Neural crest cell (in vitro differentiated cells): ENCODE measurements at regions not wholly inside any gene's neighbourhood (a gene's known extent, or its start where the extent isn't known, plus 50 kb on each side); places are given as distances from the start of the nearest gene placed in this dataset.

Source experiments
- DNase-seq: peaks from one replicate; pipeline ENCODE4 v3.0.0; 2021; ENCODE audit warnings: low read depth, mixed read lengths, low spot score
- H3K27ac Mint-ChIP-seq: one replicate; pipeline ENCODE4 v1.8.0; 2021; ENCODE audit warnings: mild to moderate bottlenecking, mixed read lengths; ENCODE audit not compliant: unreplicated experiment
- H3K27me3 Mint-ChIP-seq: 2 replicates; pipeline ENCODE4 v1.8.0; 2021; ENCODE audit warnings: low read depth, mild to moderate bottlenecking, mixed read lengths
- H3K36me3 Mint-ChIP-seq: 2 replicates; pipeline ENCODE4 v1.8.0; 2021; ENCODE audit warnings: low read depth, mild to moderate bottlenecking, mixed read lengths
- H3K4me1 Mint-ChIP-seq: 2 replicates; pipeline ENCODE4 v1.8.0; 2021; ENCODE audit warnings: mixed read lengths
- H3K4me3 Mint-ChIP-seq: one replicate; pipeline ENCODE4 v1.8.0; 2021; ENCODE audit warnings: mild to moderate bottlenecking, mixed read lengths
- H3K9me3 Mint-ChIP-seq: 2 replicates; pipeline ENCODE4 v1.8.0; 2021; ENCODE audit warnings: mixed read lengths
- CTCF ChIP-seq: fragments of 200-600 bp; sonication (generic); conservative IDR thresholded peaks from 2 replicates; pipeline ENCODE4 v1.5.0; 2021; ENCODE audit warnings: antibody characterized with exemption, mild to moderate bottlenecking

GRCh38 chr22:22098457-22099193 lies 116.0 kb upstream of the TOP3B start:
- H3K4me3 Mint-ChIP-seq: no peak overlapping the region
- DNase-seq: no peak
- no peaks in the 10 kb centered on the region for H3K36me3 Mint-ChIP-seq
- H3K9me3 Mint-ChIP-seq: no peaks in the 10 kb centered on the region
- TF ChIP-seq CTCF: no peak
- no peaks in the 10 kb centered on the region for H3K4me1 Mint-ChIP-seq
- H3K27ac Mint-ChIP-seq: no peak overlapping the region
- H3K27me3 Mint-ChIP-seq: peaks cover 88% of the 10 kb centered on the region

- Mint-ChIP-seq H3K9me3 (no peaks in the 10 kb centered on the region), H3K27me3 (peaks cover 88% of the 10 kb centered on the region), H3K4me3 (no peak overlapping the region), H3K36me3 (no peaks in the 10 kb centered on the region), H3K4me1 (no peaks in the 10 kb centered on the region), H3K27ac (no peak overlapping the region)
- TF ChIP-seq CTCF: no peak
- no peak for DNase-seq
These were observed 115.2 kb upstream of the TOP3B start for GRCh38 chr22:22097727-22098228.

GRCh38 chr22:22094921-22095320 lies 112.3 kb upstream of the TOP3B start:
- H3K9me3 Mint-ChIP-seq: no peaks in the 10 kb centered on the region
- H3K27me3 Mint-ChIP-seq: peaks cover 95% of the 10 kb centered on the region
- H3K4me1 Mint-ChIP-seq: no peaks in the 10 kb centered on the region
- H3K36me3 Mint-ChIP-seq: no peaks in the 10 kb centered on the region
- no peak for DNase-seq
- no peak overlapping the region for H3K27ac Mint-ChIP-seq
- TF ChIP-seq CTCF: no peak
- H3K4me3 Mint-ChIP-seq: no peak overlapping the region

GRCh38 chr22:22094514-22094913 lies 111.9 kb upstream of the TOP3B start:
- H3K36me3 Mint-ChIP-seq: no peaks in the 10 kb centered on the region
- DNase-seq: no peak
- no peaks in the 10 kb centered on the region for H3K9me3 Mint-ChIP-seq
- H3K4me3 Mint-ChIP-seq: no peak overlapping the region
- no peak for TF ChIP-seq CTCF
- H3K27ac Mint-ChIP-seq: no peak overlapping the region
- peaks cover 96% of the 10 kb centered on the region for H3K27me3 Mint-ChIP-seq
- H3K4me1 Mint-ChIP-seq: no peaks in the 10 kb centered on the region

GRCh38 chr22:22093743-22094142 lies 111.2 kb upstream of the TOP3B start:
- Mint-ChIP-seq H3K4me1 (no peaks in the 10 kb centered on the region), H3K9me3 (no peaks in the 10 kb centered on the region), H3K36me3 (no peaks in the 10 kb centered on the region), H3K27ac (no peak overlapping the region), H3K27me3 (peaks cover 96% of the 10 kb centered on the region), H3K4me3 (no peak overlapping the region)
- no peak for DNase-seq
- no peak for TF ChIP-seq CTCF
